Activated T-cell treated with anti-CD3 and anti-CD28 coated beads, Interleukin-2, amount 50 U/mL, for 72 hours (primary cell): ENCODE measurements at regions not wholly inside any gene's neighbourhood (a gene's known extent, or its start where the extent isn't known, plus 50 kb on each side); places are given as distances from the start of the nearest gene placed in this dataset.

ENCODE experiments used
- ATAC-seq, 2 donors: fragments of 150-1000 bp; cut with Tn5 transposase; replicated peaks in 1 of 2; 2 replicates each; pipeline ENCODE4 v1.10.0; 2021; ENCODE audit warnings: moderate library complexity in 2 of 2, mild to moderate bottlenecking in 1 of 2
- DNase-seq, 2 donors: peaks; one replicate each; pipeline ENCODE4 v3.0.0; 2021 to 2022; ENCODE audit warnings: mixed read lengths in 1 of 2
- H3K27ac Mint-ChIP-seq: one replicate; pipeline ENCODE4 v1.8.0; 2022; ENCODE audit warnings: mild to moderate bottlenecking, moderate library complexity, mixed read lengths
- H3K27me3 Mint-ChIP-seq: one replicate; pipeline ENCODE4 v1.8.0; 2022; ENCODE audit warnings: low read depth, mixed read lengths
- H3K36me3 Mint-ChIP-seq, 2 donors: one replicate each; pipeline ENCODE4 v1.8.0; 2022; ENCODE audit warnings: mixed read lengths in 2 of 2, mild to moderate bottlenecking in 1 of 2; ENCODE audit not compliant: insufficient read depth in 2 of 2
- H3K4me1 Mint-ChIP-seq: one replicate; pipeline ENCODE4 v1.8.0; 2022; ENCODE audit warnings: low read depth, mixed read lengths
- H3K4me3 Mint-ChIP-seq, 2 donors: one replicate each; pipeline ENCODE4 v1.8.0; 2022; ENCODE audit warnings: mild to moderate bottlenecking in 2 of 2, mixed read lengths in 2 of 2, moderate library complexity in 2 of 2
- H3K9me3 Mint-ChIP-seq, 2 donors: one replicate each; pipeline ENCODE4 v1.8.0; 2022; ENCODE audit warnings: mixed read lengths in 2 of 2

DNA sequence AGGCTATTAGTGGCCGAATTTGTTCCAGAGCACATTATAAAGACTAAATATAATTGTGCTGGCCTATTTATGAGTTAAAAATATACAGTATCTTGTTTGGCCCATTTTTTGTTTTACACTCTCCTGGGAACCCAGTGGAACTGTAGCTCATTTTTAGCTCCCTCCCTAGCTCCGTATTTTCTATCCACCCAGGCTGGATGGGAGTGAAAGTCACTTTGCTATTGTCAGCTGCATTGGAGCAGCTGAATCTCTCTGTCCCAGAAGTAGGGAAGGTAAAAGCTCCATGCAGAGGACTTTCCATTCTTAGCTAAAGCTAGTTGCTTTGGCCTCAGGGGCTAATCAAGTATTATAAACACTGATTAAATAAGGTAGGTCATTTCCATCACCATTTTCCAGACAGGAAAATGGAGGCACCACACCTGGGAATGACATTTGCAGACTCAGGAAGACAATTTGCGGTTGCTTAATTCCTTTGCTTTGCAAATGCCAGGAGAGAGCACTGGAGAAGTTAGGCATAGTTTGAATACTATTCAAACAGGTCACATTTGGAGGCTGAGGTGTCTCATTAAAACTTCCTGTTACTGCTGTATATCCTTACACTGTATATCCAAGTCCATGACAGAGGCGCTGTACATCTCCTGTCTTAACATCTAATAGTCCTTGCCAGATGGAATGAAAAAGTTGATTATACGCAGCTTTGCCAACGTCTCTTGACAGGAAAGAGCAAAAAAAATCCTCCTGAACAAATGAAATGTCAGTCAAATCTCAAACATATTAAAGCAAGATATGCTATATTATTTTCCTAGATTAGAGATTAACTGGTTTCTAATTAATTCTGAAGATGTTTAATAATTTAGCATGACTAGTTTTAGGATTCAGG lies 338.1 kb upstream of the KIRREL3 start:
- Mint-ChIP-seq H3K9me3 (no peaks in the 10 kb centered on the region), H3K36me3 (no peaks in the 10 kb centered on the region), H3K27ac (no peak overlapping the region), H3K27me3 (no peaks in the 10 kb centered on the region), H3K4me1 (no peaks in the 10 kb centered on the region), H3K4me3 (no peak overlapping the region)
- DNase-seq (no peak), ATAC-seq (no peak)

DNA sequence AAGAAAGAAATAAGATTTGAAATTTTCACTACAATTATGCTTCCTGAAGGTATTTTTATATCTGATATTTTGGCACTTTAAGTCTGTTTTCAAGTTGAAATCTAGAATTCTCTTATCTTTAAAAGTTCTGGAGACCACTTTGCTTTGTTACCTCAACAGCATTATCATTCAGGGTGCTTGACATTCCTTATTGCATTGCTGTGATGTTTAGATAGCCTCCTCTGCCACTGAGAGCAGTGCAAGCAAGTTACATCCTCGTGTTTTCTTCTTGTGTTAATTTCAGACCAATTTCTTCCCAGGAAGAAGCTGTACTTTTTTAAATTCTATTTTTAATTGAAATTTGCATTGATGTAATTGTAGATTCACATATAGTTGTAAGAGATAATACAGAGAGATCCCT lies 333.9 kb upstream of the KIRREL3 start:
- no peak for DNase-seq
- H3K9me3 Mint-ChIP-seq: peaks cover 2 to 4% of the 10 kb centered on the region in 2 donors

DNA sequence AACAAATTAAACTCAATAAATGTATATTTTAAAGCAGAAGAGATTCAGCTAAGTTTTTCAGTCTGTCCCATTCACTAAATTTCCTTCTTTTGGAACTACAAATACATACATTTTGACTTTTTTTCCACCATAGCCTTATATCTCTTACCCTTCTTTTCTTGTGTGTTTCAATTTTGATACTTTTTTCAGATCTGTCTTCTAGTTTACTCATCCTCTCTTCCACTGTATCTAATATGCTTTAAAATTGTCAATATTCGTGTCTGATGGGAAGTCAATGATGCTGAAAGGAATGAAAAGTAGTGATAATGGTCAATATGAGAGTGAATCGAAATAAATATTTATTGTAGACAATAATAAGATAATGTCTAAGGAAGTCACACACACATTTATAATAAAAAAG lies 332.3 kb upstream of the KIRREL3 start:
- ATAC-seq (no peak), DNase-seq (no peak)
- Mint-ChIP-seq H3K9me3 (peaks cover 2 to 4% of the 10 kb centered on the region in 2 donors), H3K4me1 (no peaks in the 10 kb centered on the region), H3K36me3 (no peaks in the 10 kb centered on the region), H3K27ac (no peak overlapping the region), H3K4me3 (no peak overlapping the region), H3K27me3 (no peaks in the 10 kb centered on the region)

More for the DNA sequence above, 333.9 kb upstream of the KIRREL3 start:
- H3K27me3 Mint-ChIP-seq: no peaks in the 10 kb centered on the region
- H3K27ac Mint-ChIP-seq: no peak overlapping the region
- H3K36me3 Mint-ChIP-seq: no peaks in the 10 kb centered on the region
- H3K4me1 Mint-ChIP-seq: no peaks in the 10 kb centered on the region
- H3K4me3 Mint-ChIP-seq: no peak overlapping the region
- ATAC-seq: no peak

DNA sequence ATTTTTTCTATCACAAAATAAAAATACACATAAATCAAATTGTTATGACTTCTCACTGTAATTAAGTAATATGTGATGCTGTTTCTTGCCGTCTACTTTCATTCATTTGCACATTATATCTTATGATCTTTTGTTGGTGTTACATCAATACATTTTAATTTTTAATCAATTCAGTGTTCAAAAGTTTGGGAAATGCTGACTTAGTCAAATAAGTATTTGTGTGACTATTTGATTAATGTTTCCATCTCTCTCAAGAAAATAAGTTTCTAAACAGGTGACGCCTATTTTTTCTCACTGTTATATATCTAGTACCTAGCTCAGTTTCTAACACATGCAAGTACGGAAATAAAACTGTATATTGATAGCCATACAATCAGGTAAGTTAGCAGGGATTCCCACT lies 329.5 kb upstream of the KIRREL3 start:
- no peak for DNase-seq
- Mint-ChIP-seq H3K4me3 (no peak overlapping the region), H3K27ac (no peak overlapping the region), H3K4me1 (no peaks in the 10 kb centered on the region), H3K9me3 (peaks cover 2 to 4% of the 10 kb centered on the region in 2 donors), H3K36me3 (no peaks in the 10 kb centered on the region), H3K27me3 (no peaks in the 10 kb centered on the region)
- ATAC-seq: no peak

- ATAC-seq (no peak), DNase-seq (no peak)
- H3K27me3 Mint-ChIP-seq: no peaks in the 10 kb centered on the region
- H3K27ac Mint-ChIP-seq: no peak overlapping the region
- H3K4me1 Mint-ChIP-seq: no peaks in the 10 kb centered on the region
- no peak overlapping the region for H3K4me3 Mint-ChIP-seq
- H3K9me3 Mint-ChIP-seq: peaks cover 0 to 2% of the 10 kb centered on the region in 2 donors
- H3K36me3 Mint-ChIP-seq: no peaks in the 10 kb centered on the region
These were observed 307.7 kb upstream of the KIRREL3 start for GRCh38 chr11:127308291-127308690.

GRCh38 chr11:127307700-127308099 lies 307.1 kb upstream of the KIRREL3 start:
- H3K4me1 Mint-ChIP-seq: no peaks in the 10 kb centered on the region
- ATAC-seq: no peak
- no peak for DNase-seq
- no peaks in the 10 kb centered on the region for H3K36me3 Mint-ChIP-seq
- no peaks in the 10 kb centered on the region for H3K9me3 Mint-ChIP-seq
- H3K4me3 Mint-ChIP-seq: no peak overlapping the region
- peaks cover 3% of the 10 kb centered on the region for H3K27me3 Mint-ChIP-seq
- H3K27ac Mint-ChIP-seq: no peak overlapping the region

GRCh38 chr11:127304634-127305033 lies 304.1 kb upstream of the KIRREL3 start:
- H3K27me3 Mint-ChIP-seq: peaks cover 5% of the 10 kb centered on the region
- no peak for DNase-seq
- H3K27ac Mint-ChIP-seq: no peak overlapping the region
- no peak for ATAC-seq
- H3K36me3 Mint-ChIP-seq: no peaks in the 10 kb centered on the region
- H3K4me3 Mint-ChIP-seq: no peak overlapping the region
- no peaks in the 10 kb centered on the region for H3K4me1 Mint-ChIP-seq
- peaks cover 0 to 3% of the 10 kb centered on the region in 2 donors for H3K9me3 Mint-ChIP-seq

DNA sequence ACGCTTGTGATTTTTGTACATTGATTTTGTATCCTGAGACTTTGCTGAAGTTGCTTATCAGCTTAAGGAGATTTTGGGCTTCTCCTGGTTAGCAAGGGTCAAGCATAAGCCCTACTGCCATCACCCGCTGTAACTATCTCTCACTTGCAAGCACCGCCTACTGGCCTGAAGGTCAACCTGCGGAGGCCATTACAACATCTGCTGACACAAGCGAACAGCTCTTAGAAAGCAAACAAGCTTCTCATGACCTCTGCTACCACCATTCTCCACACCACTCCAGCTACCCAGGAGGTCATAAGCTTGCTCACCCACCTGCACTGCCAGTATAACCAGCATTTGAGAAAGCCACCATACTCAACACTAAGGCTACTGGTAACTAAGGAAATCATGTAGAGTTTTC lies 288.4 kb upstream of the KIRREL3 start:
- no peak overlapping the region for H3K4me3 Mint-ChIP-seq
- DNase-seq (no peak), ATAC-seq (no peak)
- no peaks in the 10 kb centered on the region for H3K4me1 Mint-ChIP-seq
- H3K27me3 Mint-ChIP-seq: no peaks in the 10 kb centered on the region
- no peaks in the 10 kb centered on the region for H3K36me3 Mint-ChIP-seq
- H3K9me3 Mint-ChIP-seq: peaks cover 3 to 5% of the 10 kb centered on the region in 2 donors
- H3K27ac Mint-ChIP-seq: no peak overlapping the region

- no peaks in the 10 kb centered on the region for H3K36me3 Mint-ChIP-seq
- H3K27ac Mint-ChIP-seq: no peak overlapping the region
- no peaks in the 10 kb centered on the region for H3K27me3 Mint-ChIP-seq
- H3K4me3 Mint-ChIP-seq: no peak overlapping the region
- DNase-seq (no peak), ATAC-seq (no peak)
- no peaks in the 10 kb centered on the region for H3K4me1 Mint-ChIP-seq
- peaks cover 0 to 3% of the 10 kb centered on the region in 2 donors for H3K9me3 Mint-ChIP-seq
These were observed 281.0 kb upstream of the KIRREL3 start for GRCh38 chr11:127281534-127281933.

GRCh38 chr11:127275774-127276173 lies 275.2 kb upstream of the KIRREL3 start:
- no peaks in the 10 kb centered on the region for H3K36me3 Mint-ChIP-seq
- no peak overlapping the region for H3K4me3 Mint-ChIP-seq
- no peaks in the 10 kb centered on the region for H3K27me3 Mint-ChIP-seq
- no peak for ATAC-seq
- DNase-seq: no peak
- H3K4me1 Mint-ChIP-seq: no peaks in the 10 kb centered on the region
- no peak overlapping the region for H3K27ac Mint-ChIP-seq
- H3K9me3 Mint-ChIP-seq: peaks cover 0 to 2% of the 10 kb centered on the region in 2 donors

DNA sequence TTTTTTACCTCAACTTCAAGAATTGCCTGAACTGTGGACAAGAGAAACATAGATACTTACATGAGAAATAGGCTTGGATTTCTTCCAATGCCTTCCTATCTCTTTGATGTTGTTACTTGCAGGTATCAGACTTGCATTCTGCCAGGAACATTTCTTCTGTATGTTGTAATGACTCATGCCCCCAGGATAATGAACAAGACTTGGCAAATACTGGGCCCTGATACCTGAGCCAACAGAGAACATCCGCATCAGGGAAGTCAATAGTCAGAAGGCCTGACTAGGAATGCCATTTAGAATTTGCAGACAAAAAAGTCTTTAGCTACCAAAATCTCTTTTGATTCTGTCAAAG lies 273.7 kb upstream of the KIRREL3 start:
- no peak for ATAC-seq
- DNase-seq: no peak
- Mint-ChIP-seq H3K27me3 (no peaks in the 10 kb centered on the region), H3K4me1 (no peaks in the 10 kb centered on the region), H3K36me3 (no peaks in the 10 kb centered on the region), H3K9me3 (peaks cover 0 to 2% of the 10 kb centered on the region in 2 donors), H3K4me3 (no peak overlapping the region), H3K27ac (no peak overlapping the region)

GRCh38 chr11:127273593-127274327 lies 273.2 kb upstream of the KIRREL3 start:
- no peak overlapping the region for H3K27ac Mint-ChIP-seq
- no peaks in the 10 kb centered on the region for H3K27me3 Mint-ChIP-seq
- no peak for DNase-seq
- no peak overlapping the region for H3K4me3 Mint-ChIP-seq
- no peaks in the 10 kb centered on the region for H3K36me3 Mint-ChIP-seq
- H3K9me3 Mint-ChIP-seq: peaks cover 0 to 2% of the 10 kb centered on the region in 2 donors
- no peaks in the 10 kb centered on the region for H3K4me1 Mint-ChIP-seq
- no peak for ATAC-seq

DNA sequence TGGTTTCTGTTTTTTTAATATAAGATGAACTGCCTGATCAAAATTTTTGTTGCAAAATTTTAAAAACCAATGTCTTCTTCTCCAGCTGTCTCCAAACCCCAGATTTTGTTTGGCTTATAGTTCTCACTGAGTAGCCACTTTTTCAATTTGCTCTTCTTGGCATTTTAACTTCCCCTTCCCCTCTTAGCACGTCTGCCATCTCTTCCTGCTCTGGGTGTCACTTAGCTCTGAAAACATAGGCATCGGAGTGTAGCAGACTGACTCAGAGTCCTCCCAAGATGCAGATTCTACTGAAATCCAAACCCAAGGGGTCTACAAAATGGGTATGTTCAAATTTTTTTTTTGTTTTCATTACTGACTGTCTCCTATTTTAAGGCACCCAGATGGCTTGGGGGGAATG lies 270.3 kb upstream of the KIRREL3 start:
- no peaks in the 10 kb centered on the region for H3K27me3 Mint-ChIP-seq
- H3K27ac Mint-ChIP-seq: no peak overlapping the region
- no peaks in the 10 kb centered on the region for H3K4me1 Mint-ChIP-seq
- no peak for ATAC-seq
- no peak for DNase-seq
- H3K4me3 Mint-ChIP-seq: no peak overlapping the region
- no peaks in the 10 kb centered on the region for H3K36me3 Mint-ChIP-seq
- peaks cover 0 to 5% of the 10 kb centered on the region in 2 donors for H3K9me3 Mint-ChIP-seq
